HepG2 (cell line): ENCODE measurements at regions not wholly inside any gene's neighbourhood (a gene's known extent, or its start where the extent isn't known, plus 50 kb on each side); places are given as distances from the start of the nearest gene placed in this dataset.
A peak's percentile ranks its signal among the peaks of the same experiment; 100 is the strongest.

Experiments used
- ARID5B ChIP-seq: IDR thresholded peaks from 2 replicates; pipeline ENCODE4 v1.4.0; 2020; ENCODE audit warnings: mild to moderate bottlenecking, missing genetic modification reagents
- BHLHE40 ChIP-seq: IDR thresholded peaks from 2 replicates; pipeline ENCODE4 v1.6.1; 2011; ENCODE audit warnings: low read length, improper control_type of control experiment
- ETV5 ChIP-seq: IDR thresholded peaks from 2 replicates; pipeline ENCODE4 v1.6.1; 2018; ENCODE audit warnings: missing biosample characterization, missing genetic modification reagents, inconsistent platforms, borderline replicate concordance
- HNF4A ChIP-seq: sonication (generic); formaldehyde crosslinking; IDR thresholded peaks from 2 replicates; pipeline ENCODE4 v1.4.0; 2020; ENCODE audit warnings: missing genetic modification reagents
- HNF4G ChIP-seq, 2 experiments: sonication (generic) in 1 of 2; formaldehyde crosslinking in 1 of 2; IDR thresholded peaks; 2 replicates each; pipeline versions ENCODE4 v1.4.0 to v1.6.1; 2011 to 2020; ENCODE audit warnings: borderline replicate concordance in 2 of 2, low read depth in 2 of 2, mild to moderate bottlenecking in 2 of 2, low read length in 1 of 2, missing genetic modification reagents in 1 of 2, moderate library complexity in 1 of 2
- KDM5B ChIP-seq: sonication (generic); formaldehyde crosslinking; IDR thresholded peaks from 2 replicates; pipeline ENCODE4 v1.4.0; 2020; ENCODE audit warnings: missing genetic modification reagents, mild to moderate bottlenecking, borderline replicate concordance
- MIXL1 ChIP-seq: IDR thresholded peaks from 2 replicates; pipeline ENCODE4 v1.6.1; 2016
- TBX2 ChIP-seq: sonication (generic); formaldehyde crosslinking; IDR thresholded peaks from 2 replicates; pipeline ENCODE4 v1.5.0; 2020; ENCODE audit warnings: missing genetic modification reagents, mild to moderate bottlenecking, borderline replicate concordance
- TBX3 ChIP-seq: fragments of 450-650 bp; IDR thresholded peaks from 2 replicates; pipeline ENCODE4 v1.6.1; 2017; ENCODE audit warnings: antibody characterized with exemption, mild to moderate bottlenecking, inconsistent platforms, borderline replicate concordance
- ZBTB10 ChIP-seq: sonication (generic); formaldehyde crosslinking; IDR thresholded peaks from 2 replicates; pipeline ENCODE4 v1.4.0; 2020; ENCODE audit warnings: missing genetic modification reagents, borderline replicate concordance
- ZBTB34 ChIP-seq: sonication (generic); formaldehyde crosslinking; IDR thresholded peaks from 2 replicates; pipeline ENCODE4 v1.8.0; 2022; ENCODE audit warnings: mild to moderate bottlenecking, missing genetic modification reagents
- ZNF232 ChIP-seq: sonication (generic); formaldehyde crosslinking; IDR thresholded peaks from 2 replicates; pipeline ENCODE4 v1.4.0; 2020; ENCODE audit warnings: missing genetic modification reagents, borderline replicate concordance
- ZNF569 ChIP-seq: sonication (generic); formaldehyde crosslinking; IDR thresholded peaks from 2 replicates; pipeline ENCODE4 v1.5.0; 2020; ENCODE audit warnings: mild to moderate bottlenecking, missing genetic modification reagents, moderate library complexity, borderline replicate concordance
- ZNF614 ChIP-seq: IDR thresholded peaks from 2 replicates; pipeline ENCODE4 v1.6.1; 2018; ENCODE audit warnings: missing biosample characterization, missing genetic modification reagents, inconsistent platforms, borderline replicate concordance
- ZNF616 ChIP-seq: sonication (generic); formaldehyde crosslinking; IDR thresholded peaks from 2 replicates; pipeline ENCODE4 v1.5.0; 2020; ENCODE audit warnings: low read depth, mild to moderate bottlenecking, missing genetic modification reagents
- ZNF761 ChIP-seq: sonication (generic); formaldehyde crosslinking; conservative IDR thresholded peaks from 2 replicates; pipeline ENCODE4 v1.4.0; 2020; ENCODE audit warnings: mild to moderate bottlenecking, missing genetic modification reagents
- TF ChIP-seq, protein P1 (sequence below): sonication (generic); formaldehyde crosslinking; conservative IDR thresholded peaks from 2 replicates; pipeline ENCODE4 v1.8.0; 2022; ENCODE audit warnings: low read depth, missing genetic modification reagents

- TF ChIP-seq ZBTB34 (CRISPR knock-in tag), result 0 out of 2 replicates have a peak, but pooled peaks have one; percentile 34
- no peak for TF ChIP-seq ETV5 (CRISPR knock-in tag)
- TF ChIP-seq ZNF614 (CRISPR knock-in tag), result 0 out of 2 replicates have a peak, but pooled peaks have one; percentile 49
- TF ChIP-seq ZNF232 (CRISPR knock-in tag), result no peak
- TF ChIP-seq ZNF761 (CRISPR knock-in tag), result no peak
- TF ChIP-seq HNF4A, result peak; percentile 47
- no peak for TF ChIP-seq ZNF569 (CRISPR knock-in tag)
- no peak for TF ChIP-seq KDM5B (CRISPR knock-in tag)
- TF ChIP-seq ZBTB10 (CRISPR knock-in tag), result no peak
- TF ChIP-seq TBX3, result peak; percentile 92
- TF ChIP-seq, protein P1, sequence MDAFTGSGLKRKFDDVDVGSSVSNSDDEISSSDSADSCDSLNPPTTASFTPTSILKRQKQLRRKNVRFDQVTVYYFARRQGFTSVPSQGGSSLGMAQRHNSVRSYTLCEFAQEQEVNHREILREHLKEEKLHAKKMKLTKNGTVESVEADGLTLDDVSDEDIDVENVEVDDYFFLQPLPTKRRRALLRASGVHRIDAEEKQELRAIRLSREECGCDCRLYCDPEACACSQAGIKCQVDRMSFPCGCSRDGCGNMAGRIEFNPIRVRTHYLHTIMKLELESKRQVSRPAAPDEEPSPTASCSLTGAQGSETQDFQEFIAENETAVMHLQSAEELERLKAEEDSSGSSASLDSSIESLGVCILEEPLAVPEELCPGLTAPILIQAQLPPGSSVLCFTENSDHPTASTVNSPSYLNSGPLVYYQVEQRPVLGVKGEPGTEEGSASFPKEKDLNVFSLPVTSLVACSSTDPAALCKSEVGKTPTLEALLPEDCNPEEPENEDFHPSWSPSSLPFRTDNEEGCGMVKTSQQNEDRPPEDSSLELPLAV, result no peak
- TF ChIP-seq MIXL1 (CRISPR knock-in tag), result peak; percentile 59
- TF ChIP-seq HNF4G (IDR thresholded peaks at IDR 0.05; ENCODE audit: borderline replicate concordance, low read depth, low read length), result peak; percentile 42; the same call in 1 of the 2 replicates
- no peak for TF ChIP-seq HNF4G (CRISPR knock-in tag; IDR thresholded peaks at IDR 0.05; ENCODE audit: borderline replicate concordance, low read depth)
- TF ChIP-seq BHLHE40, result no peak
- peak; percentile 67; the same call in 1 of the 2 replicates for TF ChIP-seq TBX2
- peak; percentile 46 for TF ChIP-seq ARID5B
- no peak for TF ChIP-seq ZNF616 (CRISPR knock-in tag)
Measured at GRCh38 chr12:115078334-115078733, 394.4 kb upstream of the TBX3 start (continued).
